OCI-LY1 (cell line): ENCODE measurements at regions not wholly inside any gene's neighbourhood (a gene's known extent, or its start where the extent isn't known, plus 50 kb on each side); places are given as distances from the start of the nearest gene placed in this dataset.

Source experiments
- EZH2 ChIP-seq: fragments of 200-600 bp; sonication (generic), shearing (Covaris generic); IDR thresholded peaks from 2 replicates; pipeline ENCODE4 v1.8.0; 2017; ENCODE audit warnings: borderline replicate concordance, mixed run types, mild to moderate bottlenecking, antibody characterized with exemption, low read length, moderate library complexity, mixed read lengths
- TF ChIP-seq, protein P1 (sequence below): fragments of 200-600 bp; sonication (generic), shearing (Covaris generic); IDR thresholded peaks from 2 replicates; pipeline ENCODE4 v1.5.1; 2017; ENCODE audit warnings: mild to moderate bottlenecking, antibody characterized with exemption, low read length, moderate library complexity, mixed read lengths

GRCh38 chr12:3438401-3438800 lies 52.6 kb upstream of the PRMT8 start:
- TF ChIP-seq, protein P1, sequence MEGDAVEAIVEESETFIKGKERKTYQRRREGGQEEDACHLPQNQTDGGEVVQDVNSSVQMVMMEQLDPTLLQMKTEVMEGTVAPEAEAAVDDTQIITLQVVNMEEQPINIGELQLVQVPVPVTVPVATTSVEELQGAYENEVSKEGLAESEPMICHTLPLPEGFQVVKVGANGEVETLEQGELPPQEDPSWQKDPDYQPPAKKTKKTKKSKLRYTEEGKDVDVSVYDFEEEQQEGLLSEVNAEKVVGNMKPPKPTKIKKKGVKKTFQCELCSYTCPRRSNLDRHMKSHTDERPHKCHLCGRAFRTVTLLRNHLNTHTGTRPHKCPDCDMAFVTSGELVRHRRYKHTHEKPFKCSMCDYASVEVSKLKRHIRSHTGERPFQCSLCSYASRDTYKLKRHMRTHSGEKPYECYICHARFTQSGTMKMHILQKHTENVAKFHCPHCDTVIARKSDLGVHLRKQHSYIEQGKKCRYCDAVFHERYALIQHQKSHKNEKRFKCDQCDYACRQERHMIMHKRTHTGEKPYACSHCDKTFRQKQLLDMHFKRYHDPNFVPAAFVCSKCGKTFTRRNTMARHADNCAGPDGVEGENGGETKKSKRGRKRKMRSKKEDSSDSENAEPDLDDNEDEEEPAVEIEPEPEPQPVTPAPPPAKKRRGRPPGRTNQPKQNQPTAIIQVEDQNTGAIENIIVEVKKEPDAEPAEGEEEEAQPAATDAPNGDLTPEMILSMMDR: no peak
- TF ChIP-seq EZH2: no peak
